HG03354 (cell line): ENCODE measurements at regions not wholly inside any gene's neighbourhood (a gene's known extent, or its start where the extent isn't known, plus 50 kb on each side); places are given as distances from the start of the nearest gene placed in this dataset.

Experiments
- ATAC-seq: cut with Tn5 transposase; IDR thresholded peaks from one replicate; pipeline ENCODE4 v1.9.1; 2021; ENCODE audit warnings: mild to moderate bottlenecking; ENCODE audit not compliant: unreplicated experiment, poor library complexity, severe bottlenecking

GRCh38 chr1:110816945-110817344 lies 56.0 kb upstream of the CD53 start:
- ATAC-seq, result no peak

- ATAC-seq, result no peak
Measured at GRCh38 chr1:110811529-110811928, 61.4 kb upstream of the CD53 start.

DNA sequence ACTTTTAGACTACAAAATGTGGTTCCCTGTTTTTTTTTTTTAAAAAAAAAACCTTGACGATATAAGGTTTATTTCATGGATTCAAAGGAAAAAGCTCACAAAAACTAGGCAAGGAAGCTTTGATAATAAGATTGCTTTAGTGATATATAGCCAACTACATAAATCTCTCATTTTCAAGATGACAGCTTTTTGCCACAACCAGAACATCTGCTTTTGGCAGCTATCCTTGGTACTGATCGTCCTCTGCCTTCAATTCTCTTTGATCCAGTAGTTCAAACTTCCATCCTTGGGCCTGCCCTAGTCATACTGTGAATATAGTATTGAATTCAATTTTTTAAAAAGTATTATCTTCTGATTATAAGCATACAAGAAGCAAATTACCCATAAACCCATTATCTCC lies 72.9 kb upstream of the CD53 start:
- no peak for ATAC-seq

GRCh38 chr1:110798691-110799256 lies 74.2 kb upstream of the CD53 start:
- no peak for ATAC-seq

GRCh38 chr1:110788673-110789072 lies 84.3 kb upstream of the CD53 start:
- ATAC-seq, result no peak

DNA sequence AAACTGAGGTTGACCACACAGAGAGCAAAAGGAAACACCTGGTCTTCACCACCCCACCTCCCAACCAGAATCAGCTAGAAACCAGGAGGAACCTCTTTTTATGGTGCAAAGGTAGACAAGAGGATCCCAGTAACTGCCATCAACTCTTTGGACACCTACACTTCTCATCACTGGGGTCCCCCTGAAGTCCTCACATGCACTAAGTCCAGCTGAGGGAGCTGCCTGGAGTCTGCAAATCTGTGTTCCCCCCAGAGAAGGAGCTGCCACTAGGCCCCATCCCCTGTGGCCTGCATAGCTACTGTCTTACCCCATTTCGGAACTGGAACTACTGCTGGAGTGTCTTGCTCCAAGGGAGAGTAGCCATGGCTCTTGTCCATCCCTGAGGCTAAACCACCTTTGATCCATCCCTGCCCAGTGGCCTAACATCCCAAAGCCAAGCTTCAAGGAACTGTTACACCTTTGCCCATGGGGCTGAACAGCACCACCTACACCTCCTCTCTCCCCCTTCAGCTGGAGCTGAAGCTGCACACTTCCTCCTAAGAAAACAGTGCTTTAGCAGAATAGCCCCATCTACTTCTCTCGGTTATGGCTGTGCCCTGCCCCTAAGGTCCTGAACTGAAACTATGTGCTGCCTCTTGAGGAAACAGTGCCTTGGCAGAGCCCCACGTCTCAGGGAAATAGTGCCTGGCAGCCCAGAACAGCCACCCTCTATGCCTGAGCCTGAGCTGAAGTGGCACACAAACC lies 85.4 kb upstream of the CD53 start:
- ATAC-seq, result peak; percentile 88

- peak; percentile 51 for ATAC-seq
Measured at GRCh38 chr1:110786802-110787327, 86.1 kb upstream of the CD53 start.

DNA sequence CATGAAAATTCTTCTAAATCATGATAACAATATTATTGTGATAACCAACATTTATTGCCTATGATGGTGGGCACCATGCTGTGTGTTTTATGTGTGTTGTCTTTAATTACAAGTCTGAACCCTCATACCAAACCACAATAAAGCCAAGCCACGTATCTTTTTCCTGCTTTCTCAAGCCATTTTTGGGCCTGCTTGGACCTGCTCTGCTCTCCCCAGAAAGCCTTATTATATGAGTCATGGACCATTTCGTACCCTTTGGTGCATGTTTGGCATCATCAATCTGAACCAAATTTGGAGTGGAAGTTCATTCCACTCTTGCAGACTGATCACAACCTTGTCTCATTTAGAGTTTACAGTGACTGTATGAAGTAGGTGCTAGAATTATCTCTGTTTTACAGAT lies 87.3 kb upstream of the CD53 start:
- ATAC-seq, result no peak

DNA sequence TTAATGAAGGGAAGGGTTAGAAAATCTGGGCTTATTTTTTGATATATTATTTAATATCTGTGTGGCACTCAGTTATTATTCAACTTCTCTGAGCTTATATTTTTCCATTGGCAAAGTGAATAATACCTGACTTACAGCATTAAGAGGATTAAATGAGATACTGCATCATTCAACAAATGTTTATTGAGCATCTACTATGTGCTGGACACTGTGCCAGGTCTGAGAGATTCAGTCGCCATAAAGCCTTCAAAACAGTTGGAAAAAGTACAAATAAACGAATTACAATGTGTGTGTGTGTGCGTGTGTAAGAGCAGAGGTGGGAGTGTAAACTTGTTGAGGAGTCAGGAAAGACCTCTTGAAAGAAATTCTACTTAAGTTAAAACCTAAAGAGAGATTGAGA lies 87.9 kb upstream of the CD53 start:
- ATAC-seq, result no peak

- ATAC-seq, result no peak
Measured at GRCh38 chr1:110783292-110783918, 89.5 kb upstream of the CD53 start.

DNA sequence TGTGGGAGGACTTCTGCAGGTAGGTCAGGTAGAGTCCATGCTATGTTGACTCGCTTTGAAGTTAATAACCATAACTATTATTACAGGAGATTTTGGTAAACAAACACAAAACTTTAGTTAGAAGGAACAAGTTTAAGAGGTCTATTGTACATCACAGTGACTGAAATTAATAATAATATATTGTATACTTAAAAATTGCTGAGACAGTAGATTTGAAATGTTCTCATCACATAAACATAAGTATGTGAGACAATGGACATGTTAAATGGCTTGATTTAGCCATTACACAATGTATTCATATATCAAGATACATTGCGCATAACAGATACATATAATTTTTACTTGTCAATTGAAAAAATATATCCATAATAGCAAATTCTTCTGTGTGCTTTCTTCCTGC lies 91.4 kb upstream of the CD53 start:
- ATAC-seq, result no peak

DNA sequence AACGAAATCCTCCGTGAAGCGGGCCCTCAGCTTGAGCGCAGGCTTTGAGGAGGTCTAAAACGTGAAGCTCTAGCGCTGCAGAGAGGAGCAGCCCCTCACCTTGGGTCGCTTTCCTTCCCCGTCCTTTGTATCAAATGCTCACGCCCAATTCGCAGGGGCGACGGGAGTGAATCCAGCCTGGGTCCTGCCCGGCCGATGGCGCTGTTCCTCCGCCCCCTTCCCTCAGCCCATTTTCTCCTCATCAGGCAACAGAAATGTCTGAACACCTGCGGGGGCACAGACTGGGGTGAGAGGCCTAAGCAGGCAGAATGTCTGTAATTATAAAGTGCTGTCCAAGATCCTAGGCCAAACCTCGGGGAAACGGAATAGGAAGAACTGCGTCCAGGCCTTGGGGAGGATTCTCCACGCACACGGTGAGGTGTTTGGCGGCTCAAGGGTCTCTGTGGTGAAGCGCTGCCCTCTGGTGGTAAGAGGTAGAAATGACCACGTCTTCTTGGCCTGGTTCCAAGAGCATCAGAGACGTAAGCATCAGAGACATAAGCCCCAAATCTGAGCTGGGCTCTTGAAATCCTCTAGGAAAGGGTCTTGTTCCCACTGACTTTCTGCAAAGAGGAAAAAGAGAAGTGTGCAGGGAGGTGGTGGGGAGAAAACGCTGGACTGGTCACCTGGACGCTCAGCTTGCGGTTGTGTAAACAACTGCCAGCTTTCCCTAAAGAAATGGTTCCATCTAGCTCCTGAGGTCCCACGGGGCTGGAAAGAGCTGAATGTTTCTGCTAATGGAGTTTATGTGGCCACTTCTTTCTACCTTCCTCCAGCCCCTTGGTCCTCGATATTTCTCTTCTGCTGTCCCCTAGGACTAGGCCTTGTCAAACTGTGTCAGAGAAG lies 92.1 kb upstream of the CD53 start:
- ATAC-seq, result no peak

GRCh38 chr1:110779636-110780035 lies 93.3 kb upstream of the CD53 start:
- no peak for ATAC-seq

GRCh38 chr1:110778821-110779220 lies 94.1 kb upstream of the CD53 start:
- ATAC-seq, result no peak

DNA sequence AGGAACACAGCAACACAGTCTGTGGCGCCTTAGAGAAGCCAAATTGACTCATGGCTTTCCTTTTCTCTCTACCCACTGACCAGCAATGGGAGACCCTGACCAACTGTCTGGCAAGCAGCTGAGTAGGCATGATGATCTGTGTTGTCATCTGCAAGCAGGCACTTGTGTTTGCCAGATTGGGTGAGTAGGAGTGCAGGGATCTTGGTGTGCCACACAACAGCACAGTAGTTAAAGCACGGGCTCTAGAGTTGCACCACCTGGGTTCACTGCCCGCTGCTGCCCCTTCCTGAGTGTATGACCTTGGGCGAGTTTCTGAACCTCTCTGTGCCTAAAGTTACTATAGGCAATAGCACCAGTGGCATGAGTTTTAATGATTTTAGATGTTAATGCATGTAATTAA lies 95.7 kb upstream of the CD53 start:
- no peak for ATAC-seq

- no peak for ATAC-seq
Measured at GRCh38 chr1:110774398-110774797, 98.5 kb upstream of the CD53 start.

GRCh38 chr1:110773813-110774212 lies 99.1 kb upstream of the KCNA3 start:
- no peak for ATAC-seq

GRCh38 chr1:110771245-110772022 lies 96.7 kb upstream of the KCNA3 start:
- ATAC-seq, result no peak

DNA sequence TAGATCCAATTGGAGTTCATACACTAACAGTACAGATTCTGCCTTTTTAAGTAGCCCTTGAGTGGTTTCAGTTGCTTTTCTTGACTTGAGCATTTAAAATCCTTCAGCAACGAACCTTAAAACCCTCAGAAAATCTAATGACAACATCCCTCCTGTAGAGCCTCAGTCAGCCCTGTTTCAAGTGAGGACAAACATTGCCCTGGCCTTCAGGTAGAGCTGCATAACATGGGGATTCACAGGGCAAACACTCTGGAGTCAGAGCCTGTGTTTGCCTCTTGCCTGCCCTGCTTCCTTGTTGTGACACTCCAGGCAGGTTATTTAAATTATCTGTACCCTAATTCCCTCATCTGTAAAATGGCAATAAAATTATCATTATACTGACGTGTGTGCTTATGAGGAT lies 96.1 kb upstream of the KCNA3 start:
- ATAC-seq, result no peak
